ENCODE measurements at regions not wholly inside any gene's neighbourhood (a gene's known extent, or its start where the extent isn't known, plus 50 kb on each side); places are given as distances from the start of the nearest gene placed in this dataset.

GRCh38 chr6:90780141-90780540 is 193.3 kb upstream of the MAP3K7 start:
- H3K4me3 ChIP-seq (ENCODE audit: low read depth, low read length): no peak overlapping the region
- TF ChIP-seq CTCF (IDR thresholded peaks at IDR 0.05; ENCODE audit: low read depth, low read length, missing control alignments): no peak
- DNase-seq (ENCODE audit: low read depth): no peak

GRCh38 chr6:90778417-90779203 is 191.7 kb upstream of the MAP3K7 start:
- H3K4me3 ChIP-seq (ENCODE audit: low read depth, low read length): no peak overlapping the region
- DNase-seq (ENCODE audit: low read depth): no peak
- TF ChIP-seq CTCF (IDR thresholded peaks at IDR 0.05; ENCODE audit: low read depth, low read length, missing control alignments): no peak

- H3K4me3 ChIP-seq (ENCODE audit: low read depth, low read length): no peak overlapping the region
- no peak for DNase-seq (ENCODE audit: low read depth)
- no peak for TF ChIP-seq CTCF (IDR thresholded peaks at IDR 0.05; ENCODE audit: low read depth, low read length, missing control alignments)
These were observed 183.9 kb upstream of the MAP3K7 start for GRCh38 chr6:90770778-90771177.

GRCh38 chr6:90765895-90766294 is 179.0 kb upstream of the MAP3K7 start:
- no peak for TF ChIP-seq CTCF (IDR thresholded peaks at IDR 0.05; ENCODE audit: low read depth, low read length, missing control alignments)
- no peak for DNase-seq (ENCODE audit: low read depth)
- no peak overlapping the region for H3K4me3 ChIP-seq (ENCODE audit: low read depth, low read length)

GRCh38 chr6:90765491-90765890 is 178.6 kb upstream of the MAP3K7 start:
- TF ChIP-seq CTCF (IDR thresholded peaks at IDR 0.05; ENCODE audit: low read depth, low read length, missing control alignments): no peak
- no peak for DNase-seq (ENCODE audit: low read depth)
- H3K4me3 ChIP-seq (ENCODE audit: low read depth, low read length): no peak overlapping the region

- no peak for TF ChIP-seq CTCF (IDR thresholded peaks at IDR 0.05; ENCODE audit: low read depth, low read length, missing control alignments)
- DNase-seq (ENCODE audit: low read depth): no peak
- H3K4me3 ChIP-seq (ENCODE audit: low read depth, low read length): no peak overlapping the region
These were observed 177.1 kb upstream of the MAP3K7 start for GRCh38 chr6:90764001-90764400.

GRCh38 chr6:90759664-90760063 is 172.8 kb upstream of the MAP3K7 start:
- no peak overlapping the region for H3K4me3 ChIP-seq (ENCODE audit: low read depth, low read length)
- no peak for DNase-seq (ENCODE audit: low read depth)
- no peak for TF ChIP-seq CTCF (IDR thresholded peaks at IDR 0.05; ENCODE audit: low read depth, low read length, missing control alignments)
